ENCODE measurements at regions not wholly inside any gene's neighbourhood (a gene's known extent, or its start where the extent isn't known, plus 50 kb on each side); places are given as distances from the start of the nearest gene placed in this dataset.
"Not testable (repeated sequence)": the region's sequence is repeated elsewhere in the genome, so short reads cannot be mapped to it uniquely, and the experiment has no call there.

- DNase-seq (ENCODE audit: low read depth in 1 of 2, low spot score in 2 of 2); H3K4me2 ChIP-seq (ENCODE audit: insufficient read depth in 1 of 2, low read depth in 2 of 2, low read length in 2 of 2); H2BK15ac ChIP-seq (ENCODE audit: low read length); H2BK12ac ChIP-seq (ENCODE audit: low read depth, low read length); H2BK20ac ChIP-seq (ENCODE audit: low read length); H3K79me2 ChIP-seq (ENCODE audit: control insufficient read depth in 1 of 2, insufficient read depth in 2 of 2, low read length in 2 of 2); H4K91ac ChIP-seq (replicated peaks; ENCODE audit: insufficient read length, low read length); H4K20me1 ChIP-seq (replicated peaks in 1 of 2; ENCODE audit: control insufficient read depth in 1 of 2, insufficient read depth in 2 of 2, low read length in 2 of 2); H2BK5ac ChIP-seq (ENCODE audit: low read depth, low read length); H3K9me3 ChIP-seq (ENCODE audit: insufficient read depth in 2 of 2, low read depth in 1 of 2, low read length in 1 of 2); H3K36me3 ChIP-seq (ENCODE audit: control insufficient read depth in 2 of 4, insufficient read depth in 4 of 4, low read length in 3 of 4); H3K23me2 ChIP-seq (ENCODE audit: low read depth, low read length); H2AFZ ChIP-seq (ENCODE audit: low read length); H3K79me1 ChIP-seq (ENCODE audit: low read depth, low read length); H2BK120ac ChIP-seq (replicated peaks; ENCODE audit: low read depth, low read length); H4K5ac ChIP-seq (ENCODE audit: insufficient read length, low read depth, low read length); POLR2A ChIA-PET (ENCODE audit: partially characterized antibody); H3K14ac ChIP-seq (ENCODE audit: insufficient read length); CTCF ChIA-PET (ENCODE audit: partially characterized antibody); H3K56ac ChIP-seq (replicated peaks; ENCODE audit: insufficient read length, low read depth, low read length); H3K23ac ChIP-seq (ENCODE audit: insufficient read length); H2AK5ac ChIP-seq (ENCODE audit: low read depth, low read length); H4K8ac ChIP-seq (ENCODE audit: extremely low read depth, insufficient read depth, low read length); H3K27ac ChIP-seq (ENCODE audit: low read depth, low read length); H3K27me3 ChIP-seq (replicated peaks in 1 of 4; ENCODE audit: control insufficient read depth in 3 of 4, extremely low read depth in 1 of 4, insufficient read depth in 3 of 4, low read length in 3 of 4); H3K18ac ChIP-seq (ENCODE audit: extremely low read depth, low read length); H3K4me3 ChIP-seq (ENCODE audit: extremely low read depth in 1 of 4, insufficient read depth in 2 of 4, low read depth in 3 of 4, low read length in 4 of 4); H3K4me1 ChIP-seq (replicated peaks in 1 of 4; ENCODE audit: control insufficient read depth in 3 of 4, insufficient read depth in 4 of 4, low read length in 3 of 4); H3K9ac ChIP-seq (replicated peaks in 1 of 4; ENCODE audit: extremely low read depth in 1 of 4, low read depth in 3 of 4, low read length in 3 of 4); H3K4ac ChIP-seq (replicated peaks; ENCODE audit: insufficient read length, low read depth, low read length); FAIRE-seq: not testable (repeated sequence)
- no CpG with 5 or more reads among the region's 3 CpGs for WGBS, 2 experiments (ENCODE audit: extremely low coverage in 1 of 2, insufficient coverage in 1 of 2, insufficient read length in 1 of 2, insufficient replicate concordance in 2 of 2, low coverage in 1 of 2, low lambda C conversion rate in 2 of 2, missing lambda C conversion rate in 1 of 2)
Measured at GRCh38 chr15:101934506-101934905, 122.5 kb downstream of the OR4F15 start.

GRCh38 chr15:101937362-101937761, 125.4 kb downstream of the OR4F15 start:
- FAIRE-seq: not testable (repeated sequence)

More at GRCh38 chr15:101937362-101937761, 125.4 kb downstream of the OR4F15 start:
- DNase-seq (ENCODE audit: low read depth in 1 of 2, low spot score in 2 of 2); H3K4me1 ChIP-seq (replicated peaks in 1 of 4; ENCODE audit: control insufficient read depth in 3 of 4, insufficient read depth in 4 of 4, low read length in 3 of 4); H3K14ac ChIP-seq (ENCODE audit: insufficient read length); H3K4me2 ChIP-seq (ENCODE audit: insufficient read depth in 1 of 2, low read depth in 2 of 2, low read length in 2 of 2); H3K23me2 ChIP-seq (ENCODE audit: low read depth, low read length); H4K91ac ChIP-seq (replicated peaks; ENCODE audit: insufficient read length, low read length); H3K9me3 ChIP-seq (ENCODE audit: insufficient read depth in 2 of 2, low read depth in 1 of 2, low read length in 1 of 2); H4K20me1 ChIP-seq (replicated peaks in 1 of 2; ENCODE audit: control insufficient read depth in 1 of 2, insufficient read depth in 2 of 2, low read length in 2 of 2); H2BK12ac ChIP-seq (ENCODE audit: low read depth, low read length); H2BK120ac ChIP-seq (replicated peaks; ENCODE audit: low read depth, low read length); H2BK15ac ChIP-seq (ENCODE audit: low read length); H3K36me3 ChIP-seq (ENCODE audit: control insufficient read depth in 2 of 4, insufficient read depth in 4 of 4, low read length in 3 of 4); CTCF ChIA-PET (ENCODE audit: partially characterized antibody); H3K18ac ChIP-seq (ENCODE audit: extremely low read depth, low read length); H3K9ac ChIP-seq (replicated peaks in 1 of 4; ENCODE audit: extremely low read depth in 1 of 4, low read depth in 3 of 4, low read length in 3 of 4); H3K79me1 ChIP-seq (ENCODE audit: low read depth, low read length); H2BK5ac ChIP-seq (ENCODE audit: low read depth, low read length); H2AK5ac ChIP-seq (ENCODE audit: low read depth, low read length); H3K27ac ChIP-seq (ENCODE audit: low read depth, low read length); H4K5ac ChIP-seq (ENCODE audit: insufficient read length, low read depth, low read length); H3K27me3 ChIP-seq (replicated peaks in 1 of 4; ENCODE audit: control insufficient read depth in 3 of 4, extremely low read depth in 1 of 4, insufficient read depth in 3 of 4, low read length in 3 of 4); H3K23ac ChIP-seq (ENCODE audit: insufficient read length); H4K8ac ChIP-seq (ENCODE audit: extremely low read depth, insufficient read depth, low read length); H3K4ac ChIP-seq (replicated peaks; ENCODE audit: insufficient read length, low read depth, low read length); H3K4me3 ChIP-seq (ENCODE audit: extremely low read depth in 1 of 4, insufficient read depth in 2 of 4, low read depth in 3 of 4, low read length in 4 of 4); H3K79me2 ChIP-seq (ENCODE audit: control insufficient read depth in 1 of 2, insufficient read depth in 2 of 2, low read length in 2 of 2); H2BK20ac ChIP-seq (ENCODE audit: low read length); H2AFZ ChIP-seq (ENCODE audit: low read length); H3K56ac ChIP-seq (replicated peaks; ENCODE audit: insufficient read length, low read depth, low read length); POLR2A ChIA-PET (ENCODE audit: partially characterized antibody): not testable (repeated sequence)
- no CpG with 5 or more reads among the region's 1 CpG for WGBS, 2 experiments (ENCODE audit: extremely low coverage in 1 of 2, insufficient coverage in 1 of 2, insufficient read length in 1 of 2, insufficient replicate concordance in 2 of 2, low coverage in 1 of 2, low lambda C conversion rate in 2 of 2, missing lambda C conversion rate in 1 of 2)

Data from H1 (cell line).